HEK293 (cell line): ENCODE measurements at regions not wholly inside any gene's neighbourhood (a gene's known extent, or its start where the extent isn't known, plus 50 kb on each side); places are given as distances from the start of the nearest gene placed in this dataset.

Experiments
- KLF1 ChIP-seq: fragments of 450-650 bp; formaldehyde crosslinking; IDR thresholded peaks from 2 replicates; pipeline ENCODE4 v1.5.1; 2016; ENCODE audit warnings: missing biosample characterization, missing genetic modification characterization
- PBX3 ChIP-seq: sonication (generic); formaldehyde crosslinking; IDR thresholded peaks from 2 replicates; pipeline ENCODE4 v1.8.1; 2022; ENCODE audit warnings: mild to moderate bottlenecking, moderate library complexity, missing genetic modification reagents
- ZBTB21 ChIP-seq: fragments of 450-650 bp; formaldehyde crosslinking; IDR thresholded peaks from 2 replicates; pipeline ENCODE4 v1.5.1; 2017; ENCODE audit warnings: missing biosample characterization, missing genetic modification characterization
- ZBTB7A ChIP-seq: fragments of 450-650 bp; formaldehyde crosslinking; IDR thresholded peaks from 2 replicates; pipeline ENCODE4 v1.5.1; 2016; ENCODE audit warnings: low read depth, missing biosample characterization, missing genetic modification characterization
- ZBTB8A ChIP-seq: fragments of 450-650 bp; formaldehyde crosslinking; IDR thresholded peaks from 2 replicates; pipeline ENCODE4 v1.5.1; 2016; ENCODE audit warnings: missing biosample characterization, missing genetic modification characterization
- ZNF157 ChIP-seq: fragments of 450-650 bp; formaldehyde crosslinking; IDR thresholded peaks from 2 replicates; pipeline ENCODE4 v1.5.1; 2016; ENCODE audit warnings: missing biosample characterization, missing genetic modification characterization
- ZNF280C ChIP-seq: fragments of 450-650 bp; formaldehyde crosslinking; IDR thresholded peaks from 2 replicates; pipeline ENCODE4 v1.5.1; 2016; ENCODE audit warnings: missing biosample characterization, missing genetic modification characterization
- TF ChIP-seq, protein P1 (sequence below): fragments of 450-650 bp; formaldehyde crosslinking; IDR thresholded peaks from 2 replicates; pipeline ENCODE4 v1.5.1; 2016; ENCODE audit warnings: missing biosample characterization, missing genetic modification characterization
- TF ChIP-seq, protein P2 (sequence below): fragments of 450-650 bp; IDR thresholded peaks from 2 replicates; pipeline ENCODE4 v1.5.1; 2018; ENCODE audit warnings: missing biosample characterization, mild to moderate bottlenecking, missing genetic modification characterization
- TF ChIP-seq, protein P3 (sequence below): fragments of 450-650 bp; formaldehyde crosslinking; optimal IDR thresholded peaks from 2 replicates; pipeline ENCODE3; 2016; ENCODE audit warnings: missing biosample characterization, mild to moderate bottlenecking, missing genetic modification characterization

DNA sequence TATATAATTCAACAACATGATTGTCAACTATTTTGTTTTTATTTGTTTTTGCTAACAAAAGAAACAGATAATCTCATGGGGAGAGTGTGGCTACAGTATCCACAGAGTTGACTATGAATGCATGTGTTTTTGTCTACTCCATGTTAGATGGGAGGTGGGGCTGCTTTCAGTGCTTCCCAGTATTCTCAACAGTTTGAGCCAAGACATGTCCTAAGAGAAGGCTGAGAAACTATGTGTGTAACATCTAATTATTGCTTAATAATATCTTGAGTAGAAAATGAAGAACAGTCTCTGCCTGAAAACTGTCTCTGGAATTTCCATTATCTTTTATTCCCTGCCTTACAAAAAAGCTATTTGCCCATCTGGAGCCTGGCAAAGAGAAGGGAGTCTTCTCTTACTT is 178.8 kb upstream of the MMADHC start:
- TF ChIP-seq ZBTB21, result no peak
- TF ChIP-seq ZBTB7A (tag by site-specific recombination), result no peak
- TF ChIP-seq, protein P1, sequence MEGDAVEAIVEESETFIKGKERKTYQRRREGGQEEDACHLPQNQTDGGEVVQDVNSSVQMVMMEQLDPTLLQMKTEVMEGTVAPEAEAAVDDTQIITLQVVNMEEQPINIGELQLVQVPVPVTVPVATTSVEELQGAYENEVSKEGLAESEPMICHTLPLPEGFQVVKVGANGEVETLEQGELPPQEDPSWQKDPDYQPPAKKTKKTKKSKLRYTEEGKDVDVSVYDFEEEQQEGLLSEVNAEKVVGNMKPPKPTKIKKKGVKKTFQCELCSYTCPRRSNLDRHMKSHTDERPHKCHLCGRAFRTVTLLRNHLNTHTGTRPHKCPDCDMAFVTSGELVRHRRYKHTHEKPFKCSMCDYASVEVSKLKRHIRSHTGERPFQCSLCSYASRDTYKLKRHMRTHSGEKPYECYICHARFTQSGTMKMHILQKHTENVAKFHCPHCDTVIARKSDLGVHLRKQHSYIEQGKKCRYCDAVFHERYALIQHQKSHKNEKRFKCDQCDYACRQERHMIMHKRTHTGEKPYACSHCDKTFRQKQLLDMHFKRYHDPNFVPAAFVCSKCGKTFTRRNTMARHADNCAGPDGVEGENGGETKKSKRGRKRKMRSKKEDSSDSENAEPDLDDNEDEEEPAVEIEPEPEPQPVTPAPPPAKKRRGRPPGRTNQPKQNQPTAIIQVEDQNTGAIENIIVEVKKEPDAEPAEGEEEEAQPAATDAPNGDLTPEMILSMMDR (tag by site-specific recombination), result no peak
- TF ChIP-seq, protein P2, sequence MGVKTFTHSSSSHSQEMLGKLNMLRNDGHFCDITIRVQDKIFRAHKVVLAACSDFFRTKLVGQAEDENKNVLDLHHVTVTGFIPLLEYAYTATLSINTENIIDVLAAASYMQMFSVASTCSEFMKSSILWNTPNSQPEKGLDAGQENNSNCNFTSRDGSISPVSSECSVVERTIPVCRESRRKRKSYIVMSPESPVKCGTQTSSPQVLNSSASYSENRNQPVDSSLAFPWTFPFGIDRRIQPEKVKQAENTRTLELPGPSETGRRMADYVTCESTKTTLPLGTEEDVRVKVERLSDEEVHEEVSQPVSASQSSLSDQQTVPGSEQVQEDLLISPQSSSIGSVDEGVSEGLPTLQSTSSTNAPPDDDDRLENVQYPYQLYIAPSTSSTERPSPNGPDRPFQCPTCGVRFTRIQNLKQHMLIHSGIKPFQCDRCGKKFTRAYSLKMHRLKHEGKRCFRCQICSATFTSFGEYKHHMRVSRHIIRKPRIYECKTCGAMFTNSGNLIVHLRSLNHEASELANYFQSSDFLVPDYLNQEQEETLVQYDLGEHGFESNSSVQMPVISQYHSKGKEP (tag by site-specific recombination), result no peak
- TF ChIP-seq, protein P3, sequence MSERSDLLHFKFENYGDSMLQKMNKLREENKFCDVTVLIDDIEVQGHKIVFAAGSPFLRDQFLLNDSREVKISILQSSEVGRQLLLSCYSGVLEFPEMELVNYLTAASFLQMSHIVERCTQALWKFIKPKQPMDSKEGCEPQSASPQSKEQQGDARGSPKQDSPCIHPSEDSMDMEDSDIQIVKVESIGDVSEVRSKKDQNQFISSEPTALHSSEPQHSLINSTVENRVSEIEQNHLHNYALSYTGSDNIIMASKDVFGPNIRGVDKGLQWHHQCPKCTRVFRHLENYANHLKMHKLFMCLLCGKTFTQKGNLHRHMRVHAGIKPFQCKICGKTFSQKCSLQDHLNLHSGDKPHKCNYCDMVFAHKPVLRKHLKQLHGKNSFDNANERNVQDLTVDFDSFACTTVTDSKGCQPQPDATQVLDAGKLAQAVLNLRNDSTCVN (tag by site-specific recombination), result no peak
- no peak for TF ChIP-seq ZNF157
- TF ChIP-seq PBX3, result no peak
- no peak for TF ChIP-seq ZBTB8A (tag by site-specific recombination)
- TF ChIP-seq ZNF280C (tag by site-specific recombination), result no peak
- no peak for TF ChIP-seq KLF1
